NCI-H1092 treated with DMSO at 0.1 percent for 48 hours (cell line): ENCODE measurements at regions not wholly inside any gene's neighbourhood (a gene's known extent, or its start where the extent isn't known, plus 50 kb on each side); places are given as distances from the start of the nearest gene placed in this dataset.

Experiments
- DNase-seq: peaks from one replicate; lab custom pipeline; 2025; lab: John Stamatoyannopoulos, UW

DNA sequence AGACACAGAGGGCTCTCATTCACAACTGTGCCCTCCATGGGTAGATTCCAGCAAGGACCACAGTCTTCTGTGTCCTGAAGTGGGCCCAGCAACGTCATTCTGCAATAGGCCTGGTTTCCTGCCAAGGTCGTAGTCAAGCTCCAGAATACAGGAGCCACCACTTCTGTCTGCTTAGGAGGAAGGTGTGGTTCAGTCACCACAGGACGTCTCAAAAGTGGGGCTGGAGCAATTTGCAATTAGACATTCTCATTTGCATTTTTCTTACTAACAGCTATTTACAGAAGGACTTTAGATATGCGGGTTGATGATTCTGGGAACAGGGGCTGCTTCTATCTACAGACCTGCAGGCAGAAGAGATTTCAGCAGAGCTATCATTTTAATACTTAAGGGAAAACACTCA is 58.7 kb upstream of the MYRIP start:
- no peak for DNase-seq

DNA sequence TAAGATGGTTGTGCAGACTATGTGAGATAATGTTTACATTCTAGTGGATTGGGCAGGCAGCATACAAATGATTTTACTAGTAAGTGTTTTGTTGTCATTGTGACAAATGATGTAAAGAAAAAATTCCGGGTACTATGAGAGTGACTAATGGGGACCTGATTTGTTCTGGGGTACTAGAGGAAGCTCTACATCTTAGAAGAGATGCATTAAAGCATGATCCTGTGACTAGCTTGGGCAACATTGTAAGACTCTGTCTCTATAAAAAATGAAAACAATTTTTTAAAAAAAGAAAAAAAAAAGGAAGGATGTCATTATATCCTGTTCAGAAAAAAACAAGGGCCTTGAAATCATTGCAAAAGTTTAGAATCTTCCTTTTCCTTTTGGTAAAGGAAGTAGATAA is 58.1 kb upstream of the MYRIP start:
- DNase-seq: no peak

DNA sequence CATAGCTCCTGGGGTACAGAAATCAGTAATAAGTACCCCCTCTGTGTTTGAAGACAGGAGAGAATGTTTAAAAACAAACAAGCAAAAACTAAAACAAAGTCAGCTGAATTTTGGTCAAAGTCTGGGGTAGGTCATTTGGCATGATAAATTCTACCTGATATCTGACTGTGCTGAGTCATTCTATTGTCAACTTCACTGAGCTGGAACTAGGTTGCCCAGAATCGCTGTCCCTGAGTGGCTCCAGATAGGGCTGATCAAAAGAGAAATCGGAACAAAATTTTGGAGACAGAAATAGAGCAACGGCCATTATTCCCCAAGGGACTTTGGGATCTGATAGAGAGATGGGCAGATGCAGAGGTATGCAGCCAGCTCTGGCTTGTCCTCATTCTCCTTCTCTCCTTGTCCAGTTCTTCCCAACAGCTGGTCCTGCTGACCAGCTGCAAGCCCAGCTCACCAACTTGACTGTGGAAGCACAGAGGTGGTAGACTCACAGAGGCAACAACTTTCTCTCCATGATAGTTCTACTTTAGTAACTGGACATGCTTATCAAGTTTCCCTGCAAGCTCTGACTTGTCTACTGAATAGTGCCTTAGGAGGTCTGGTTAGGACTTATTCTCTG is 57.3 kb upstream of the MYRIP start:
- DNase-seq: no peak

DNA sequence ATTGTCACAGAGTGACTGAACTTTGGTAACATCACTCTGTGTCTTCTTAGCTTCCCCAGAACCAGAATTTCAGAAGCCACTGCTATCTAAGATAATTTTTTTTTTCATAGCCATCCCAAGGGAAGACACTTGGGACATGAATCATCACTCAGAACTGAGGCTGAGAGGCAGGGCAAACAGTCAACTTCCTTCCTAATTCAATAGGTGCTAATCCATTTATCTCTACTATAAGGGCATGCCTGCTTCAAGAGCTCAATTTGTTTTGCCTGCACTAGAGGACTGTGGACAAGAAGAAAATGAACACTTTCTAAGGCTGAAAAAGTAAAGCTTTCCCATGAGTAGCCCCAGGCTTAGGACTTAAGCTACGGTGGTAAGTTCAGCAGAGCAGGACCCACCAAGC is 56.7 kb upstream of the MYRIP start:
- DNase-seq: no peak

GRCh38 chr3:39753391-39753790 is 56.0 kb upstream of the MYRIP start:
- DNase-seq: peak; percentile 1

DNA sequence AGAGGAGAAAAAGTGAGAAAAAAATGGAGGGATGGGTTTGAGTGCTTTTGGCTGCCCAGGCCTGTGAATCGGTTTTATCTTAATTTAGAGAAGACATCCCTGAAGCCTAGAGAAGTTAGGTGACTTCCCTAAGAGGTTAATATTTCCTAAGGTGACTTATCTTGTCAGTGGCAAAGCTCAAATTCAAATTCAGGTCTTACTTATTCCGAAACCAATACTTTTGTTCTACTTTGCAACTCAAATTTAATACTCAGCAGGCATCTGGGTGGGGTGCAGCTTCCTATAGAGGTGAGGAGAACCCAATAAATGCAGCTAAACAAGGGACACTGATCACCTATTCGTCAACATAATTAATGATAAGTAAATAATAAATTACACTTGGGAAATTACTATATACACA is 54.9 kb upstream of the MYRIP start:
- no peak for DNase-seq

DNA sequence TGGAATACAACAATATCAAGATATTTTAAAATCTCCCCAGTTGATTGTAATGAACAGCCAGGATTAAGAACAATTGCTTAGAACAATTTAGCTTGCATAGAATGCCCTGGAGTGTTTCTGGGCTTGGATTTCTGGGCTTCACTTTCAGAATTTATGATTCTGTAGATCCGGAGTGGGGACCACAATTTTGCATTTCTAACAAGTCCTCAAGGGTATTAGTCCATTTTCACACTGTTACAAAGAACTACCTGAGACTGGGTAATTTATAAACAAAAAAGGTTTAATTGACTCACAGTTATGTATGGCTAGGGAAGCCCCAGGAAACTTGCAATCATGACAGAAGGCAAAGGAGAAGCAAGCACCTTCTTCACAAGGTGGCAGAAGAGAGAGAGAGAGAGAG is 54.3 kb upstream of the MYRIP start:
- DNase-seq: no peak

DNA sequence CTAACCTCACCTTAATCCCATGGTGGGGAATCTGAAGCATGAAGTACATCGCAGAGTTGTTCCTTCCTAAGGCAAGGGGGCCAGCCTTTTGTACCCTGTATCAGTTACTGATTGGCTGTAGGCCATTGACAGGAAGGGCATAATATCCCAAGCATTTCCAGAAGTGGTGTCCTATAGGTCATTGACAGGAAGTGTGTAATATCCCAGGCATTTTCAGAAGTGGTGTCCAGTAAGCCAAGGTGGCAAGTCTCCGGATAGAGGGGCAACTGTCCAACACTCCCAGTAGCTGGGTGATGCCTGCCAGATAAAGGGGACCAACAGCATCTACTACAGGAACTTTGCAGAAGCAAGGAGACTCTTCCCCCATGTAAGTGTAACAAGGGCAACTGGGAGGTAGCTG is 52.1 kb upstream of the MYRIP start:
- DNase-seq: no peak
